Frontal cortex (tissue), 3 donors: ENCODE measurements at regions not wholly inside any gene's neighbourhood (a gene's known extent, or its start where the extent isn't known, plus 50 kb on each side); places are given as distances from the start of the nearest gene placed in this dataset.

Source experiments
- DNase-seq, 2 donors: peaks; one replicate each; pipeline ENCODE4 v3.0.0; 2012; ENCODE audit warnings: low spot score in 2 of 2
- FAIRE-seq: peaks from 2 replicates; lab custom pipeline; 2012; peaks lifted over from hg19 to GRCh38; lab: Jason Lieb, UNC
- donor health status: control.
- donor health status: control.
- donor health status: control.

DNA sequence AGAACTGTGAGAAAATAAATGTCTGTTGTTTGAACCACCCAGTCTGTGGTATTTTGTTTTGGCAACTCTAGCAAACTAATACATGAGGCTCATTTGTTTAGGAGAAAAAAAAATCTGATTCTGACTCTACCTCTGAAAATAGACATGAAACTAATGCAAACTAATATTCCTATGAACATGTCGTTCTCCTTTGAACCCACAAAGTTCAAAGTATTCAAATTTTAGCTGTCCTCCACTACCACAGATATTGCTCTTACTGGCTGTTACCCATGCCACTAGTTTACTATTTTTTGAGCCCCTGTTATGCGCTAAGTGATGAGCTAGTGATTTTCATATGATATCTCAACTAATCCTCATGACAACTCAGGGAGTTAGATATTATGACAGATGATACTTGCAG, 58.8 kb upstream of the ZNF804B start:
- DNase-seq (no peak), FAIRE-seq (no peak)

DNA sequence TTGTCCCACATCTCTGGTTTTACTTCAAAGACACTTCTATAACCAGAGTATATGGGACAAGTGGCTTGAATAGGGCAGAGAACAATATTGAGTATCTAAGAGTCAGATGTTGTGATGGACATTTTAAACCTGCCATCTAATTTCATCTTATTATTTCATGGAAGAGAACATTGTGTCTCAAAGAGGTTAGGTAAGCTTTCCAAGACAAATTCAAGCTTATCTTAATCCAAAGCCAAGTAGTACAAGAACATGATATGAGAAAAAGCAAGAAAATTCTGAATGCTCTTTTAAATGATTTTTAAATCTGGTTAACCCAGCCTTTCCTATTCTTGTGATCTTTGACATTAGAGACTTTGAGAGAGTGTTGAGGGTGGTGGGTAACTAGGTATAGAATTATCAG, 65.3 kb upstream of the ZNF804B start:
- FAIRE-seq = no peak
- no peak for DNase-seq

DNA sequence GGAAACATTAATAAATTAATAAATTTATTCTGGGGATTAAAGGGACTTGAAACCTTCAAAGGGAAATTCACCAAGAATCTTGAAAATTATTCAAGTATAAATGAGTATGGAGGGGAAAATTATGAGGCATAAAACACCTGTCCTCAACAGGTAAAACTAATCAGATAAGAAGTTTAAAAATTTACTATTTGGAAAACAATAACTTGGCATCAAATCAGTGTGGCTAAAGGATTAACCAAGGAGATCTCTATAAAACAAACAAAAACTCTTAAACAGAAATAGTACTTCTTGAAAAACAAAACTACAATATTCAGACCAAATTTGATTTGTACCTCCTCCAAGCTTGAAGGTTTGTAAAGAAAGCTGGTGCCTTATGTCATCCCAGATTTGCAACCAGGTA, 66.4 kb upstream of the ZNF804B start:
- FAIRE-seq (no peak), DNase-seq (no peak)

DNA sequence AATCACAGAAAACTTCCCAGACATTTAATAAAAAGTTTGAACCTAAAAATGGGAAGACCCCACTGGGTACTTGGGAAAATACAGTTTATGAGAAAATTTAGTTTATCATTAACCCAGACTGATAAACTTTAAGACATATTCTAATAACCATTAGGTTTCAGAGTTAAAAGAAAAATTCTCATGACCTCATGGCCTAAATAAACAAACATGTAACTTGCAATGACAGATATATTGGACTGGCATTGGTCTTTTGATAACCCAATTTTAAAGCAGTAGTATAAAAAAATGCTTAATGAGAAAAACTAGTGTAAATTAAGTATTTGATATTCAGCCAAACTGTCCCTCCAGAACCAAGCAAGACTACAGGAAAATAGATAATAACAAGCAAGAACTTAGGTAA, 67.0 kb upstream of the ZNF804B start:
- DNase-seq = no peak
- no peak for FAIRE-seq

DNA sequence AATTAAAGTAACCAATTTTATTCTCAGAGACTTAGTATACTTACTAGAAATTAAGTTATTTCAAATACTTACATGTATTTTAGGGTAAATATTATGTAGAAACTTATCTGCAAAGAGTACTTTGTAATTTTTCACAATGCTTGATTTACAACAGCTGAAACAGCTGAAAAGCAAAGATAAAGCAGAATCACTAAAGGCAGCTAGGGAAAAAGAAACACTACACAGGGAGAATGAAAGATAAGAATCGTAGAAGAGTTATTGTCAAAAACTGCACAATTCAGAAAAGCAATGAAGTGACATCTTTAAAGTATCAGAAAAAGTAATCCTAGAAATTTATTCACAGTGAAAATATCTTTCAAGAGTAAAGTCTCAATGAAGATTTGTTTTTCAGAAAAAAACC, 69.7 kb upstream of the ZNF804B start:
- no peak for DNase-seq
- no peak for FAIRE-seq

DNA sequence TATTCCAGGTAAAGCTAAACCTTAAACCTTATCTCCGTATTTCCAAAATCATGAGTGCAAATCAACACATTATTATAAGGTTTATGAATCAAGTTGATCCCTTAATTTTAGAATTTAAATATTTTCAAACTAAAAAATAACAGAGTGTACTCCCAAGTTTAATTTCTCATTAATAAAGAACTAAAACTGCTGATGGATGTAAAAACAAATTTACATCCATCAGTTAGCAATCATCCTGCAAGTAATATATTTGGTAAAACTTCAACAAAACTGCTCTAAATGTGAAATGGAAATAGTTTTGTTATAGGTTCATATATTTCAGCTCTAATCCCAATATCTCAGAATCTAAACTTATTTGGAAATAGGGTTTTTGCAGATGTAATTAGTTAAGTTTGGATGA, 71.3 kb upstream of the ZNF804B start:
- FAIRE-seq (no peak), DNase-seq (no peak)

DNA sequence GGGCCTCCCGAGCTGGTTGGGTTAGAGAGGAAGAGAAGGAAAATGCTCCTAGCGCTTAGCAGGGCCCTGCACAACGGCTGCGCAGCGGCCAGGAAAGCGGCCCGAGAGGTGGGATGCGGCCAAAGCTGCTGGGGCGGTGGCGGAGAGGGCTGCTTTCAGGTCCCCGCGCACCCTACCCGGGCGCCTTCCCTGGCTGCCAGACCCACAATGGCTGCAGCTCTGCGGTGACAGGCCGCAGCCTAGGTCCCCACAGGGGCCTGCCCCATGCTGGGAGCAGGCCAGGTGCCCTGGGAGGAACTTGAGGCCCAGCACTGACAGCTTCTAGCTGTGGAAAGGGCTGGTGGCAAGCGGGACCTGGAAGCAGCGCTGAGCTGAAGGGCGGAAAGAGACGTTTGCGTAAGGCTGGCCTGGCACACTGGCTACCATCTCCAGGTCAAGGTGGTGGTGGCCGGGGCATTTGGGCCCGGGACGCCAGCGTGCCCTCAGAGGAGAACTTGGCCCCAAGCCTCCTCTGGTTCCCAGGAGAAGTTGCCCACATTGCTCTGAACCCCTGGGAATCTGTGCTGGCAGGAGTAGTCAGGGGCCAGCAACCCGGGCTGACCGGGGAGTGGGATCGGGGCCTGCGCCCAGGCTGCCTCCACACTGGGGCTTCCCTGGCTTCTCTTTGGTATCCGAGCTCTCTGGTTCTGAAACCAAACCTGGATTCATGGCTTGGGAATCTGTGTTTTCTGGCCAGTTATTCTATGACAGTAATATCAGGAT, 72.9 kb upstream of the ZNF804B start:
- no peak for FAIRE-seq
- no peak for DNase-seq

DNA sequence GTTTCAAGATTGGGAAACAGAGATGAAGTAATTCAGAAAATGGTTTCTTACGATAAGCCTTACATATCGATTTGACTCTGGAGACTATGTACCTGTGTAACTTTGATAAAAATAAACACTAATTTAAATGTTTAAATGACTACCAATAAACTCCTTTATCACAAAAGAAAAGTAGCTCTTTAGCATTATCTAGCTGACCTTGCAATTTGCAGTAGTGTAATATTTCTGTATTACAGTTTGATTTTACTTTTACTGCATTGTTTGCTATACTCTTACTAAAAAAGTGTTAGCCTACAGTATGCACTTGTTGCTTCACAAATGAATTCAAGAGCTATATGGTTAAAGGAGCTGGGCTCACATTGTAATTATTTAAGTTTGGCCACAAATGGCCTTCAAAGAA, 77.8 kb upstream of the ZNF804B start:
- DNase-seq = no peak
- no peak for FAIRE-seq

DNA sequence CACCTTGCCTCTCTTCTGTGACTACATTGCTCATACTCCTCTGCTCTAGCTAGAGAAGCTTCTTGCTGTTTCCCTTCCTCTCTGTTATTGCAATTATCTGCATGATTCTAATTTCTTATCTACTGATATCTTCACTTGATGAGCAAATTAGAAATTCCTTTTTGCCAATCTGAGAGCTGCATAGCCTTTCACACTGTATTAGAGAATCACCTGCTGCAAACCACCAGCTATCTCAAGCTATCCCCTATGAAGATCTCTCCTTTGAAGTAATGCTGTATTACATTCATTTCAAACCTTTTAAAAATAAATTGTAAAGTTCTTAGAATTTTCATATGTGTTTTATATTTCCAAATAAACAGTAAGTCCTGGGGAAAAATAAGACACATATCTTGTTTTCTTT, 89.0 kb upstream of the ZNF804B start:
- DNase-seq = no peak
- FAIRE-seq = no peak

DNA sequence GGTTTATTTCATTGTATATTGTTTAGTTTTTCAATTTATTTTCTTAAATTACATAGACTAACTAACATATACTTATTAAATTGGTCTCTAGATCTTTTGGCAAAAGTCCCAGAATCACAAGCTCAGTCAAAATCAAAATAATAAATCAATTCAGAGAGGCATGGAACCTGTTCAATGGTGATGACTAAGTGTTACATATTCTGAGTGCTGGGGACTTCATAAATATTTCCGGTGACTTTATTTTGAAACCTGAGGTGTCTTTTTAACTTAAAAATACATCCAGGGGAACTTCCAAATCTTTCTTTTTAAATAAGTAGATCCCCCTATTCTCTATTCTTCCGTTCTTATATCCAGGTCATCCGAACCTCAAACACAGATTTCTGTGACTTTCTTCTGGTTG, 89.6 kb upstream of the ZNF804B start:
- DNase-seq = no peak
- no peak for FAIRE-seq

DNA sequence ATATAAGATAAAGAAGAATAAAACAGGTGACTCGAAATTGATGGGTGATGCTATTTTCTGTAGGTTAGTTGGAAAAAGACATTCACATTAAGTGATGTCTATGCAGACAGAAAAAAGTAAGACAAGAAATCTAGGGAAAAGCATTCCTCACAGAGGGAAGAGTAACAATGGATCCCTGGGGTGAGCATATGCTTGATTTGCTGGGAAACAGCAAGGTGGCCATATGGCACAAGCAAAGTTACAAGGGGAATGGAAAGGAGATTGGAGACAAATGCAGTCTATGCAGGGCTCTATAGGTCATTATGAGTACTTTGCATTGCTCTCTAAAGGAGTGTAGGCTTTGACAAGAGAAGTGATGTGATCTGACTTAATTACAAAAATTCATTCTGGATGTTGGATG, 90.9 kb upstream of the ZNF804B start:
- DNase-seq (no peak), FAIRE-seq (no peak)

DNA sequence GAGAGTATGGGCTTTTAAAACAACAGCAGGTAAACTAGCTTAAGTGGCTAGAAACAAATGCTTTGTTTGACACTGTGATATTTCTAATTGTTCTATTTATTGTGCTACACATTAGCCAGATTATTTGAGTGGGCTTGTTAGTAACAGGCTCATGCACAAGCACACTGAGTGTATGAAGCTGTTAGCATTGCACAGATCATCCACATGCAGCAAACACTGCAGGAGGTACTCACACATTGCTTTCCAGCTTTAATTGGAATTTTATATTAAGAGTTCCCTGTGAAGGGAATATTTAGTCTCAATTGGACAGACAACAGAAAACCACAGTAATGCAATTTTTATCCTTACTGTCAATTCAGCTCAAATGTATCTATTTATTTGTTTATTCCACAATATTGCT, 92.9 kb upstream of the ZNF804B start:
- DNase-seq = no peak
- FAIRE-seq = no peak

DNA sequence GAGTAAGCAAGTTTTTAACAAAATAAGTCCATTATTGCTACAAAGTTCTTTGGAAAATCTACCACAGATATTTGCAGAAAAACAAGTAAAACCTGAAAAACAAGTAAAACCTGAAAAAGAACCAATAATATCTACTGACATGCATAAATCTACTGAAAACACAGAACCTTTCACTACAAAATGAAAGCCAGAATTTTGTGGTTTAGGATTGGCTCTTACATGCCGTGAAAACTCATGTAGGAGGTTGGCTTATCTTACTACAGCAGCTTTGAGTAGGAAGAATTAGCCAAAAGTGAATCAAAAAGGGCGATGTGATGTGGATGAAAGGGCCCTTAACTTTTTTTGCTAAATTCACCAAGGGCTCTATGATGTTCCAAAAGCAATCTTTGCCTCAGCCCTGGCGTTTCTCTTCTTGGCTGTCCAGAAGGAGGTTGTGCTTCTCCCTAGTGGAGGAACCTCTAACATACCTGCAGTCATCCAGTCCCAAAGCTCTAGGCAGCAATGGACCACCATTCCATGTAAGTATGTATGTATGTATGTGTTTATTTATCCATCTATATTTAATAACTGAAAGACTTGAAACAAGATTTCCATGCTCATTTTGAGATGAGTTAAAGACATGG, 93.5 kb upstream of the ZNF804B start:
- no peak for DNase-seq
- FAIRE-seq = no peak

DNA sequence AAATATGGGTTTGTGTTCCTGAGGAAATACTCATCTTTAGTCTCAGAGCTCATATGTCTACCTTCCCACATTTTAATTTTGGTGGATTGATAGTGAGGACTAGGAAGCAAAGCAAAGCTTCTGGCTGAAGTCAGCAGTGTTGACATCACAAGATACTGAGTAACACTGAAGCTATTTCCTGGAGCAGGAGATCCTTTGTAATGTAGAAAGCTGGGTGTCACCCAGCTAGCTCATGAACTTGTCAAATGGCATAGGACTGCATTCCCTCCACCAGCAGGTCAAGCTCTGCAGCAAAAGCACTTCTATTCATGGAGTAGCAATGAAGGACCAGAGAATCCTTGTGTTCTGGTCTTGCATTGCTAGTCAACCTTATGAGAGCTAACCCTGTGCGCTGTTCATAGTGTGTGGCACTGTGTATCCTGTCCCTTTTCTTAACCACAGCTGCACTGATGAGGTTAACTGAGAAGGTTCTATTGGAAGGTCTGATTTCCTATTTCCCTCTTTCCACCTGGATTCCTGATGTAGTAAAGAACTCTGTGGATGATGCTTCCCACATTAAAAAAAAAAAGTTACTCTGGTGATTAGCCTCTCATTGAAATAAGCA, 94.8 kb upstream of the ZNF804B start:
- DNase-seq = no peak
- FAIRE-seq = no peak

DNA sequence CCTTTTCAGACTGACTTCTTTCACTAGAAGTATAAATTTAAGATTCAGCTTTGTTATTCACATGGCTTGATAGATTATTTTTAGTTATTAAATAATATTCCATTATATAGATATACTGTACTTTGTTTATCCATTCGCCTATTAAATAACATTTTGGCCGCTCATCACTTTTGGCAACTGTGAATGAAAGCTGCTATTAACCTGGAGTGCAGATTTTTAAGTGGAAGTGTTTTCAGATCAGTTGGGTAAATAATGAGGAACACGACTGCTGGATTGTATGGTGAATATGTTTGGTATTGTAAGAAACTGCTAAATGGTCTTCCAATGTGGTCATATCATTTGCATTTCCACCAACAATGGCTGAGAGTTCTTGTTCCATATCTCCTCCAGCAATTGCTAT, 97.6 kb upstream of the ZNF804B start:
- DNase-seq (no peak), FAIRE-seq (no peak)

DNA sequence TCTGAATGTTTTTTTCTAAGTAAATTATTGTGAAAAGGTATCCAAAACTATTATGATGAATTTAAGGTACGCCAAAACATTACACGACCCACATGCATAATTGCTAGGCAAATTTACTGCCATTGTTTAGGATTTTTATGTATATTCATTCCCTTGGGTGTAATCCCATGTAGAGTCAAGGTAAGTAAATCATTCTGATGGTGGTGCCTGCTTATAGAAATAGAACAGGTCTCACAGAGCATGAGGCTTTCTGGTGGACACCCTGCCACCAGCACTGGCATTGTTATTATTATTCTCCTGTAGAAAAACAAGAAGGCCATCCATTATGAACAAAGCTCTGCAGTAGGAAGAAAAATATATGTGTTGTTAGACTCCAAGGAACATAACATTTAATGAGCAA, 111.7 kb upstream of the ZNF804B start:
- DNase-seq = no peak
- FAIRE-seq = no peak

DNA sequence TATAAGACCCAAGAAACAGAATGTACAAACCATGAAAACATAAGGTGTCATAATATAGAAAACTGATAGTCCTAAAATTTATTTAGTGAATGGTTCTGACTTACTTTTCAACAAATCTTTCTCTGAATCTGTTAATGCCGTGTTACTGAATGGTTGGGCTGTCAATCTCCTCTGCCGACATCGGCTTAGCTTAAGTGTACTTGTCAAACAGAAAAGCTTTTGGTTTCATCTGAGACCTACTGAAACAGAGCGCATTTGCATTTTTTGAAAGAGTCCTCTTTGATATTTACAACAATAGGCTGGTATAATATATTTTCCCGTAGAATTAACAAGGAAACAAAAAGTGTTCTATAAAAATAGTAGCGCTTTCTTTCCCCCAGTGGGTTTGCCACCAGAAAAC, 120.9 kb upstream of the ZNF804B start:
- FAIRE-seq (no peak), DNase-seq (no peak)

DNA sequence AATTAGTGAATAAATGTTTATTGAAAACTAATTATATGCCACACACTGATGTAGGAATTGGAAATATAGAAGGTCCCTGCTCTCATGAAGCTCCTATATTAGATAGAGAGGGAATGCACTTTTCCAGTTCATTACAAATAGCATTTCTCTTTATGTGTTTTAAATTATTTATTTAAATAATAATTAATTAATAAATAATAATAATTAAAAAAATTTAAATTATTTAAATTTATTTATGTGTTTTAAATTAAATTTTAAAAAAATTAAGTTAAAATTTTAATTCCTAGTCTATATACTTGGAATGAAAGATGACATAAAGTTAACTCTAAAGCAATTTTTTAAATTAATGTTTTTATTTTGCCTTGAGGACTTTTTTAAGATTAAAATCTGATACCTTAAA, 121.7 kb upstream of the ZNF804B start:
- FAIRE-seq (peak; percentile 91), DNase-seq (no peak)

DNA sequence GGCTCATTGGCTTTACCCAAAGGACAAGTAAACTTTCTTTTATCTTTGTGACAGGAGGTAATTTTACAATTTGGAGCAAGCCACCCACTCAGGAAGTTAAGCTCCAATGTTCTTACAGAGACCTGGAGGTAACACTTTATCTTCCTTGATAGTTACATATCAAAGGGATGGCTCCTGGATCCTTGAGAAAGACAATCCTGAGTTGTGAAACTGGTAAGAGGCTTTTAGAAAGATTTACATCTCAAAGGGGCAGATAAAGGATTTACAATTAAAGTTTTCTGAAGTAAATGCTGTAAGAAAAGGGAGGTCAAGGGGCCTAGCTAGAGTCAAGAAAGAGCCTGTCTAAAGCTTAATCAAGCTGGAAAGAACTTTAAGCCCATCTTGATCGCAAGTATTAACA, 124.4 kb upstream of the ZNF804B start:
- FAIRE-seq = no peak
- no peak for DNase-seq

DNA sequence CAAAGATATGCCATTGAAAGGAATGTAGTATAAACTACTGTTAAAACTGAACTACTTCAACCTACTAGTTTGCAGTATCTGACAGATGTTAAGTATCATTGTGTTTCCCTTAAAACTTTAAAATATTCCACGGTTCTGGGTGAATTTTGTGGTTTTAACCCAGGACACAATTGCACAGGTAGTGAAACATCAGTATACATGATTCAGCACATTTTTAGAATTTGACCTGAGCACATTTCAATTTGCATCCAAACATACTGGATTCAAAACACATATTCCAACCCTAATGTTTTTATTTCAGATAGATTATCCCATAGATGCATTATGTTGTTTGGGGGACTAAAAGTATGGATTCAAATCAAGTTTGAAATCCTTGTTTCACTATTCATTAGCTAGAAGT, 129.9 kb upstream of the ZNF804B start:
- DNase-seq (no peak), FAIRE-seq (no peak)

DNA sequence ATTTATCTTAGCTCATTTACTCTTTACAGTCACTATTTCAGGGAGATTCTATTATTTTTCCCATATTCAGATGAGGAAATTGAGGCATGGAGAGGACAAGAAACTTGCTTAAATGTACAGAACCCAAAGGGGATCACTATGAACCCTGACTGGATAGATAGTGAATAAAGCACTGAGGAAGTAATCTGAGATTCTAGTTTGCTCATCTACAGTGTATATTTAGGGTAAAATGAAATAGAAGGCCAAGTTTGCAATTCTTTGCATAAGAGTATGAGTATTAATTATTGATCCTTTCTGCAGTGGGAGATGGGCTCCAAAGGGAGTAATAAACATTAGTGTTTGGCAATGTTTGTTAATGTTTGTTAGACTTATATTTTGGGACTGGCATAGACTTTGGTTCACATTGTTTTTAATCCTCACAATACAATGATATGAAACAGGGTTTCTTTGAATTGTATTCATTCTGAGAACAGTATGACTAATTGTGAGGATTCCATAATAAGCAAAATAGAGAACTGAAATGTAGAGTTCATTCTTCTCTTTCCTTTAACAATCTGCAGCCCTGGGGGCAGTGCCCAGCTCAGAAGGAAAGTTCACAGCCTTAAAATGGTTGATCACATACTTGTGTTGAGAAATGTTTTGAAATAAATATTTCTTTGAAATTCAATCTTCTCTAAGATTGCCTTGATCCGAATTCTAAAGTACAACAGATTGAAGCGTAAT, 131.0 kb upstream of the ZNF804B start:
- FAIRE-seq (no peak), DNase-seq (no peak)
